Astrocyte of the cerebellum (primary cell): ENCODE measurements at regions not wholly inside any gene's neighbourhood (a gene's known extent, or its start where the extent isn't known, plus 50 kb on each side); places are given as distances from the start of the nearest gene placed in this dataset.

Experiments
- DNase-seq: peaks from one replicate; pipeline ENCODE4 v3.0.0-alpha.2; 2011; ENCODE audit warnings: low read depth
- H3K4me3 ChIP-seq: 2 replicates; pipeline ENCODE4 v1.5.1; 2011; ENCODE audit warnings: mild to moderate bottlenecking, low read depth, low read length, moderate library complexity
- CTCF ChIP-seq: IDR thresholded peaks from 2 replicates; pipeline ENCODE4 v1.5.1; 2012; ENCODE audit warnings: low read length, low read depth, moderate library complexity, mild to moderate bottlenecking; ENCODE audit errors: missing control alignments
- in situ Hi-C: cut with HindIII; loops from 2 replicates; pipeline ENCODE4 v1.10.0; 2017; ENCODE audit warnings: low sequenced_read_pairs

- DNase-seq, result peak; percentile 59
- in situ Hi-C loops, result no loop called here
- TF ChIP-seq CTCF, result no peak
- H3K4me3 ChIP-seq, result no peak overlapping the region
Measured at GRCh38 chr22:25368271-25368670, 148.8 kb downstream of the CRYBB2 start.

GRCh38 chr22:25369041-25369440 lies 149.6 kb downstream of the CRYBB2 start:
- no peak for DNase-seq
- in situ Hi-C loops, result no loop called here

DNA sequence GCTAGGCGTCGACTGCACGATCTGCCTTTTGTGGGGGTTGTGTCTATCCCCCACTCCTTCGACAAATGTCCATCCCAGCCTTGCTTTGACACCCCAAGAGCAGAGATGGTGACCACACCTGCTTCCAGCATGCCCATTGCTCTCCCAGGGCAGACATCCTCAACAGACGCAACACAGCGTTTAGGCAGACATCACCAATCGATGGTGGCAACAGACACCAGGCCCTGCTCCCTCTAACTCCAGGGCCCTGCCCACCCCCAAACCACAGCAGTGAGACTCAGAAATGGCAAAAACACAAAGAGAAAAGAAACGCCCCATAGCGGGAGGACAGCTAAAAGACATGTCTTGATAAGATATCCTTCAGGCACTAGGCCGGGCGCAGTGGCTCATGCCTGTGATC lies 150.9 kb downstream of the CRYBB2 start:
- H3K4me3 ChIP-seq, result no peak overlapping the region
- DNase-seq, result no peak
- TF ChIP-seq CTCF, result no peak
- in situ Hi-C loops, result no loop called here

More at GRCh38 chr22:25369041-25369440, 149.6 kb downstream of the CRYBB2 start:
- TF ChIP-seq CTCF, result no peak
- H3K4me3 ChIP-seq, result no peak overlapping the region

- no peak for TF ChIP-seq CTCF
- in situ Hi-C loops, result no loop called here
- DNase-seq, result no peak
- no peak overlapping the region for H3K4me3 ChIP-seq
Measured at GRCh38 chr22:25372000-25372595, 152.7 kb downstream of the CRYBB2 start.

GRCh38 chr22:25373961-25374360 lies 154.5 kb downstream of the CRYBB2 start:
- TF ChIP-seq CTCF, result no peak
- in situ Hi-C loops, result no loop called here
- no peak for DNase-seq
- no peak overlapping the region for H3K4me3 ChIP-seq

- in situ Hi-C loops, result no loop called here
- no peak for TF ChIP-seq CTCF
- H3K4me3 ChIP-seq, result no peak overlapping the region
- DNase-seq, result no peak
Measured at GRCh38 chr22:25374869-25375268, 155.4 kb downstream of the CRYBB2 start.
